ENCODE measurements at regions not wholly inside any gene's neighbourhood (a gene's known extent, or its start where the extent isn't known, plus 50 kb on each side); places are given as distances from the start of the nearest gene placed in this dataset.

DNA sequence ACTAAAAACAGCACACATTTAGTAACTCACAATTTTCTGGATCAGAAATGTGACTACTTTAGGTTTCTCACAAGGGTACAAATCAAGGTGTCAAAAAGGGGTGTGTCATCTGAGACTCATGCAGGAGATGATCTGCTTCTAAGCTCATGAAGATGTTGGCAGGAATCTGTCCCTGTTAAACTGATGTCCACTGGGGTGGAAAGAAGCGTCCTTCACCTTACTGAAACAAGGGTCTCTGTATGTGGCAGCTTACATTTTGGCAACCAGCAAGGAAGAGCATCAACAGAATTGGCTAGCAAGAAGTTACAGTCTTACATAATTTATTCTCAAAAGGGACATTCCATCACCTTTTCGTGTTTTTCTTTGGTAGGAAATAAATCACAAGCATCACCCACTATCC lies 1223.8 kb downstream of the AMY1C start:
- Histone ChIP-seq H3K36me3 (ENCODE audit: control insufficient read depth, insufficient read depth, low read length) (no peaks in the 10 kb centered on the region), H3K27ac (ENCODE audit: low read depth, low read length, severe bottlenecking) (no peak overlapping the region), H3K4me3 (ENCODE audit: extremely low read depth, insufficient read depth, low read length, poor library complexity, severe bottlenecking) (no peak overlapping the region), H3K9me3 (ENCODE audit: control insufficient read depth, low read length) (no peaks in the 10 kb centered on the region), H3K4me1 (ENCODE audit: control insufficient read depth, insufficient read depth, low read length, poor library complexity, severe bottlenecking) (no peaks in the 10 kb centered on the region)
- no CpG with 5 or more reads among the region's 2 CpGs for WGBS, 2 experiments (ENCODE audit: insufficient coverage in 2 of 2)

DNA sequence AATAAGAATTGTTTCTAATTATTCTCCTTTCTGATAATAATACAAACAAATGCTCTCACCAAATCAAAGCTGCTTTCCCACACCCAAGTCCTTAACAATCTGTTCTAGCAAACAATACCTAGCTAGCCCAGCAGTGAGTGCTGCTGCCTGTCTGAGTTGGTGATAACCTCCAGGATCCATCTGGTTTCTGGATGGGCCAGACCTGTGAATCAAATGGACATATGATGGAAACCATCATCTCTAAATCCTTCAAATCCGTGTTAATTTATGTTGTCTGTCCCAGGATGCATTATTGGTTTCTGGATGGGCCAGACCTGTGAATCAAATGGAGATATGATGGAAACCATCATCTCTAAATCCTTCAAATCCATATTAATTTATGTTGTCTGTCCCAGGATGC lies 1230.0 kb downstream of the AMY1C start:
- WGBS, 2 experiments (ENCODE audit: insufficient coverage in 2 of 2), result no CpG with 5 or more reads among the region's 1 CpG

DNA sequence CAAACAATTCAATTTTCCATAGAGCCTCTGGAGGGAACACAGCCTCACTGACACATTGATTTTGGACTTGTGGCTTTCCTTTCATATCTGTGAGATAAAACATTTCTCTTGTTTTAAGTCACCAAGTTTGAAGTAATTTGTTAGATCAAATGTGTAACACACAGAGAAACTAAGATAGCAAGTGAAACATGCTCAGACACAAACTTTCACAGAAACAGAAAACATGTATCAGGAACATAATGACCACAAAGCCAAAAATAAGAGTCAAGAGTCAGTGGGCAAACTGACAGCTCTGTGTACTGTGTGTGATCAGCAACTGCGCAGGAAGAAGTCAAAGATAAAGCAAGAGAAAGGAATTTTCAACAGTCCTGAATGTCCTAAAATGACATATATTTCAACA lies 1237.5 kb downstream of the AMY1C start:
- WGBS, 2 experiments (ENCODE audit: insufficient coverage in 2 of 2), result 100% methylated on average over 1 of the region's 1 CpG; no CpG with 5 or more reads in 1 of the 2 experiments

More for the DNA sequence above, 1230.0 kb downstream of the AMY1C start:
- peaks cover 3% of the 10 kb centered on the region for H3K9me3 ChIP-seq (ENCODE audit: control insufficient read depth, low read length)
- no peaks in the 10 kb centered on the region for H3K4me1 ChIP-seq (ENCODE audit: control insufficient read depth, insufficient read depth, low read length, poor library complexity, severe bottlenecking)
- no peaks in the 10 kb centered on the region for H3K36me3 ChIP-seq (ENCODE audit: control insufficient read depth, insufficient read depth, low read length)
- no peak overlapping the region for H3K27ac ChIP-seq (ENCODE audit: low read depth, low read length, severe bottlenecking)
- H3K4me3 ChIP-seq (ENCODE audit: extremely low read depth, insufficient read depth, low read length, poor library complexity, severe bottlenecking), result no peak overlapping the region

GRCh38 chr1:104989012-104989411 lies 1239.3 kb downstream of the AMY1C start:
- Histone ChIP-seq H3K4me1 (ENCODE audit: control insufficient read depth, insufficient read depth, low read length, poor library complexity, severe bottlenecking) (no peaks in the 10 kb centered on the region), H3K36me3 (ENCODE audit: control insufficient read depth, insufficient read depth, low read length) (no peaks in the 10 kb centered on the region), H3K27ac (ENCODE audit: low read depth, low read length, severe bottlenecking) (no peak overlapping the region), H3K4me3 (ENCODE audit: extremely low read depth, insufficient read depth, low read length, poor library complexity, severe bottlenecking) (no peak overlapping the region), H3K9me3 (ENCODE audit: control insufficient read depth, low read length) (peaks cover 7% of the 10 kb centered on the region)
- WGBS, 2 experiments (ENCODE audit: insufficient coverage in 2 of 2), result no CpG with 5 or more reads among the region's 3 CpGs

More for the DNA sequence above, 1237.5 kb downstream of the AMY1C start:
- no peaks in the 10 kb centered on the region for H3K36me3 ChIP-seq (ENCODE audit: control insufficient read depth, insufficient read depth, low read length)
- no peak overlapping the region for H3K27ac ChIP-seq (ENCODE audit: low read depth, low read length, severe bottlenecking)
- no peak overlapping the region for H3K4me3 ChIP-seq (ENCODE audit: extremely low read depth, insufficient read depth, low read length, poor library complexity, severe bottlenecking)
- H3K4me1 ChIP-seq (ENCODE audit: control insufficient read depth, insufficient read depth, low read length, poor library complexity, severe bottlenecking), result no peaks in the 10 kb centered on the region
- peaks cover 7% of the 10 kb centered on the region for H3K9me3 ChIP-seq (ENCODE audit: control insufficient read depth, low read length)

DNA sequence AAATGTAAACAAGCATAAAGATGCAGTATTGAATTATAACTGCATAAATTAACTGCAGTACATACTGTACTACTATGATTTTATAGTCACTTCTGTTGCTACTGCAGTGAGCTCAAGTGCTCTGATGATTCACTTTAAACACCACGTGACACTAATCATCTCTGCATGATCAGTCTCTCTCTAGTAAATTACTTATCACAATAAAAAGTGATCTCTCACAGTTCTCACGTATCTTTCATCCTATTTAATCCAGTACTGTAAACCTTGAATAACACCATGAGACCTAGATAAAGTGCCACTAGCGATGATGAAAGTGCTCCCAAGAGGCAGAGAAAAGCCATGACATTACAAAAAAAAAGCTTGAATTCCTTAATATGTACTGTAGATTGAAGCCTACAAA lies 1242.0 kb downstream of the AMY1C start:
- no peaks in the 10 kb centered on the region for H3K36me3 ChIP-seq (ENCODE audit: control insufficient read depth, insufficient read depth, low read length)
- H3K9me3 ChIP-seq (ENCODE audit: control insufficient read depth, low read length), result no peaks in the 10 kb centered on the region
- no peak overlapping the region for H3K27ac ChIP-seq (ENCODE audit: low read depth, low read length, severe bottlenecking)
- no peaks in the 10 kb centered on the region for H3K4me1 ChIP-seq (ENCODE audit: control insufficient read depth, insufficient read depth, low read length, poor library complexity, severe bottlenecking)
- WGBS, 2 experiments (ENCODE audit: insufficient coverage in 2 of 2), result 80 to 100% methylated on average over 1 of the region's 3 CpGs
- no peak overlapping the region for H3K4me3 ChIP-seq (ENCODE audit: extremely low read depth, insufficient read depth, low read length, poor library complexity, severe bottlenecking)

DNA sequence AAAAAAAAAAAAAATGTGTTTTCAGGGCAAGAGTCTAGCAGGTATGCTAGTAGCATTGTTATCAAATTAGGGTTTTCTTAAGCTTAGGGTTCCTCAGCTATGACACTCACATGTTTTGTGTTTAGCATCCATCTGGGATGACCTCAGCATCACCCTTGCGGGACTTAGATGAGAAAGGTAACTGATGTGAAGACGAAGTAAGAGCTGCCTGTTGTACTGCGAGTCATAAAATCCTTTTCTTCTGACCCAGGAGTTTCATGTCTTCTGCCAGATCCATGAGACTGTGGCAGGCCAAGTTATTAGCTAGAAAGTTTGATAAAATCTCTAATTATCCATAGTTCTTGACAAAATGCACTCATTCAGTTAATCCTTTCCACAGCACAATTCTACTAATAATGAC lies 1251.1 kb downstream of the AMY1C start:
- no peaks in the 10 kb centered on the region for H3K9me3 ChIP-seq (ENCODE audit: control insufficient read depth, low read length)
- WGBS, 2 experiments (ENCODE audit: insufficient coverage in 2 of 2), result no CpG with 5 or more reads among the region's 3 CpGs
- H3K36me3 ChIP-seq (ENCODE audit: control insufficient read depth, insufficient read depth, low read length), result no peaks in the 10 kb centered on the region
- H3K27ac ChIP-seq (ENCODE audit: low read depth, low read length, severe bottlenecking), result no peak overlapping the region
- H3K4me1 ChIP-seq (ENCODE audit: control insufficient read depth, insufficient read depth, low read length, poor library complexity, severe bottlenecking), result no peaks in the 10 kb centered on the region
- H3K4me3 ChIP-seq (ENCODE audit: extremely low read depth, insufficient read depth, low read length, poor library complexity, severe bottlenecking), result no peak overlapping the region

GRCh38 chr1:105004515-105004914 lies 1254.8 kb downstream of the AMY1C start:
- H3K27ac ChIP-seq (ENCODE audit: low read depth, low read length, severe bottlenecking), result no peak overlapping the region

GRCh38 chr1:105005594-105006195 lies 1256.0 kb downstream of the AMY1C start:
- Histone ChIP-seq H3K4me3 (ENCODE audit: extremely low read depth, insufficient read depth, low read length, poor library complexity, severe bottlenecking) (no peak overlapping the region), H3K36me3 (ENCODE audit: control insufficient read depth, insufficient read depth, low read length) (no peaks in the 10 kb centered on the region), H3K4me1 (ENCODE audit: control insufficient read depth, insufficient read depth, low read length, poor library complexity, severe bottlenecking) (no peaks in the 10 kb centered on the region), H3K27ac (ENCODE audit: low read depth, low read length, severe bottlenecking) (no peak overlapping the region), H3K9me3 (ENCODE audit: control insufficient read depth, low read length) (no peaks in the 10 kb centered on the region)
- 74 to 97% methylated on average over 5 of the region's 7 CpGs for WGBS, 2 experiments (ENCODE audit: insufficient coverage in 2 of 2)

More at GRCh38 chr1:105004515-105004914, 1254.8 kb downstream of the AMY1C start:
- no peaks in the 10 kb centered on the region for H3K4me1 ChIP-seq (ENCODE audit: control insufficient read depth, insufficient read depth, low read length, poor library complexity, severe bottlenecking)
- no peaks in the 10 kb centered on the region for H3K9me3 ChIP-seq (ENCODE audit: control insufficient read depth, low read length)
- WGBS, 2 experiments (ENCODE audit: insufficient coverage in 2 of 2), result 80 to 100% methylated on average over 1 of the region's 1 CpG
- H3K36me3 ChIP-seq (ENCODE audit: control insufficient read depth, insufficient read depth, low read length), result no peaks in the 10 kb centered on the region
- H3K4me3 ChIP-seq (ENCODE audit: extremely low read depth, insufficient read depth, low read length, poor library complexity, severe bottlenecking), result no peak overlapping the region

DNA sequence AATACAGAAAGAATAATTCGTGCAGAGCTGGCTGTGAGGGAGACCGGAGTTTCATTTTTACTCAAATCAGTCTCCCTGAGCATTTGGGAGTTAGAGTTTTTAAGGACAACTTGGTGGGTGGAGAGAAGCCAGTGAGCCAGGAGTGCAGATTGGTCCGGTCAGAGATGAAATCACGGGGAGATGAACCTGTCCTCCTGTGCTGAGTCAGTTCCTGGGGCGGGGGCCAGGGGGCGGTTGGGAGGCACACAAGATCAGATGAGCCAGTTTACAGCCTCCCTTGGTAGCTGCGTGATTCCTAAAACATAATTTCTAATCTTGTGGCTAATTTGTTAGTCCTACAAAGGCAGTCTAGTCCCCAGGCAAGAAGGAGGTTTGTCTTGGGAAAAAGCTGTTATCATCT lies 1267.9 kb downstream of the AMY1C start:
- 86 to 92% methylated on average over 6 to 7 of the region's 7 CpGs for WGBS, 2 experiments (ENCODE audit: insufficient coverage in 2 of 2)
- no peaks in the 10 kb centered on the region for H3K4me1 ChIP-seq (ENCODE audit: control insufficient read depth, insufficient read depth, low read length, poor library complexity, severe bottlenecking)
- no peak overlapping the region for H3K4me3 ChIP-seq (ENCODE audit: extremely low read depth, insufficient read depth, low read length, poor library complexity, severe bottlenecking)
- H3K9me3 ChIP-seq (ENCODE audit: control insufficient read depth, low read length), result no peaks in the 10 kb centered on the region
- no peaks in the 10 kb centered on the region for H3K36me3 ChIP-seq (ENCODE audit: control insufficient read depth, insufficient read depth, low read length)
- no peak overlapping the region for H3K27ac ChIP-seq (ENCODE audit: low read depth, low read length, severe bottlenecking)

DNA sequence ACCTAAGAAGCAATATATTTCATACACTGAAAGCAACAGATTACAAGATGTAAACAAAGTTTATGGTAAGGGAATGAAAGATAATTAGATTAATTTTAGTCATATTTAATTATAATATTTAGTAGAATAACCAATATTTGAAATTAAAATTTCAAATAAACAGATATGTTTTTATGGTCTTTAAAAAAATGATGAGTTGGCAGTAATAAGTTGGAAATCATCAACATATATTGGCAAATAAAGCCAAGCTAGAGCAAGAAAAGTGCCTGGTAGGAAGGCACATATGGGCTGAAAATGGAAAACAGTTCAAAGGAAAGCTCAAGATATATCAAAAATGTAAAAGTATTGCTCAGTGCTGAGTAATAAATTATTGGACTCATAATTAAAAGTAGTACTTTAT lies 1274.0 kb downstream of the AMY1C start:
- Histone ChIP-seq H3K27ac (ENCODE audit: low read depth, low read length, severe bottlenecking) (no peak overlapping the region), H3K4me3 (ENCODE audit: extremely low read depth, insufficient read depth, low read length, poor library complexity, severe bottlenecking) (no peak overlapping the region), H3K36me3 (ENCODE audit: control insufficient read depth, insufficient read depth, low read length) (no peaks in the 10 kb centered on the region), H3K4me1 (ENCODE audit: control insufficient read depth, insufficient read depth, low read length, poor library complexity, severe bottlenecking) (no peaks in the 10 kb centered on the region), H3K9me3 (ENCODE audit: control insufficient read depth, low read length) (no peaks in the 10 kb centered on the region)

DNA sequence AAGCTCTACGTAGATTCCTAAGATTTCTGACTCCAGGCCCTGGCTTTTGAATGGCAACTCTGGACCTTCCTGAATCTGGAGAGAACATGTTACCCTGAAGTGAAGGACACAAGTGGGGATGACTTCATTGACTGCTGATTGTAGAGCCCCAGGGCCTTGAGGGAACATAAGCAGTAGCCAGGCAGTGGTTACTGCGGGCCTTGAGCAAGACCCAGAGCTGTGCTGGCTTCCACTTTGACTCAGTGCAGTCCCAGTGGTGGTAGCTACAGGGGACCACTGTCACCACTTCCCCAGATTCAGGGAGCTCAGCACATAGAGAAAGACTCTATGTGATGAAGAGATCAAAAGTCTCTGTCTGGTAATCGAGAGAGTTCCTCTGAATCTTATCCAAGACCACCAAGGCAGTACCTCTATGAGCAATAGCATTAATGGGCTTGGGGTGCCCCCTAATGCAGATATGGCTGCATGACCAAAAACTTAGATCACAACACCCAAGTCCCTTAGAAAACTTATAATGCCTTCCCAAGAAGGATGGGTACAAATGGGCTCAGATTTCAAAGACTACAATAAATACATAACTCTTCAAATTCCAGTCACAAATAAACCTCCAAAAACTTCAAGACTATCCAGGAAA lies 1278.3 kb downstream of the AMY1C start:
- Histone ChIP-seq H3K4me3 (ENCODE audit: extremely low read depth, insufficient read depth, low read length, poor library complexity, severe bottlenecking) (no peak overlapping the region), H3K36me3 (ENCODE audit: control insufficient read depth, insufficient read depth, low read length) (no peaks in the 10 kb centered on the region), H3K9me3 (ENCODE audit: control insufficient read depth, low read length) (no peaks in the 10 kb centered on the region), H3K4me1 (ENCODE audit: control insufficient read depth, insufficient read depth, low read length, poor library complexity, severe bottlenecking) (no peaks in the 10 kb centered on the region), H3K27ac (ENCODE audit: low read depth, low read length, severe bottlenecking) (no peak overlapping the region)
- 90 to 100% methylated on average over 1 to 2 of the region's 3 CpGs for WGBS, 2 experiments (ENCODE audit: insufficient coverage in 2 of 2)
